Omental fat pad (tissue), 3 donors: ENCODE measurements at regions not wholly inside any gene's neighbourhood (a gene's known extent, or its start where the extent isn't known, plus 50 kb on each side); places are given as distances from the start of the nearest gene placed in this dataset.

Experiments used
- ATAC-seq: fragments of 150-250 bp; one replicate; pipeline ENCODE4 v1.9.1; 2016; ENCODE audit warnings: mild to moderate bottlenecking, moderate library complexity; ENCODE audit not compliant: low FRiP score
- DNase-seq: peaks from one replicate; pipeline ENCODE4 v3.0.0-alpha.2; 2019; ENCODE audit warnings: low spot score
- CTCF ChIP-seq, 3 donors: fragments of 450-650 bp; IDR thresholded peaks; one replicate each; pipeline ENCODE4 v1.5.1; 2016 to 2017; ENCODE audit warnings: antibody characterized with exemption in 3 of 3, mild to moderate bottlenecking in 3 of 3, moderate library complexity in 2 of 3

- no peak for DNase-seq
- ATAC-seq = no peak
- no peak for TF ChIP-seq CTCF (IDR thresholded peaks at IDR 0.05)
Measured at GRCh38 chr11:106152013-106152412, 74.6 kb downstream of the AASDHPPT start.

GRCh38 chr11:106152824-106153223 lies 75.4 kb downstream of the AASDHPPT start:
- no peak for TF ChIP-seq CTCF (IDR thresholded peaks at IDR 0.05)
- no peak for ATAC-seq
- DNase-seq = no peak

- TF ChIP-seq CTCF (IDR thresholded peaks at IDR 0.05) = no peak
- no peak for DNase-seq
- ATAC-seq = peak; percentile 75
Measured at GRCh38 chr11:106156290-106156937, 79.0 kb downstream of the AASDHPPT start.

- no peak for DNase-seq
- no peak for TF ChIP-seq CTCF (IDR thresholded peaks at IDR 0.05)
Measured at GRCh38 chr11:106158406-106158805, 80.9 kb downstream of the AASDHPPT start.

GRCh38 chr11:106159836-106160235 lies 82.4 kb downstream of the AASDHPPT start:
- TF ChIP-seq CTCF (IDR thresholded peaks at IDR 0.05) = no peak
- ATAC-seq = no peak

More at GRCh38 chr11:106158406-106158805, 80.9 kb downstream of the AASDHPPT start:
- no peak for ATAC-seq

GRCh38 chr11:106160494-106160893 lies 83.0 kb downstream of the AASDHPPT start:
- no peak for DNase-seq
- TF ChIP-seq CTCF (IDR thresholded peaks at IDR 0.05) = no peak
- no peak for ATAC-seq

More at GRCh38 chr11:106159836-106160235, 82.4 kb downstream of the AASDHPPT start:
- DNase-seq = no peak
